GM18951 (cell line): ENCODE measurements at regions not wholly inside any gene's neighbourhood (a gene's known extent, or its start where the extent isn't known, plus 50 kb on each side); places are given as distances from the start of the nearest gene placed in this dataset.

Source experiments
- POLR2A ChIP-seq: IDR thresholded peaks from 4 replicates; pipeline ENCODE4 v1.6.1; 2011; ENCODE audit warnings: mild to moderate bottlenecking; ENCODE audit not compliant: insufficient read length, insufficient read depth; ENCODE audit errors: extremely low read depth
- in situ Hi-C: fragments of 300-500 bp; cut with MboI; formaldehyde crosslinking; loops from one replicate; pipeline ENCODE4 v1.12.0; 2022; ENCODE audit warnings: low sequenced_read_pairs, mixed read lengths, inconsistent platforms; ENCODE audit not compliant: unreplicated experiment

DNA sequence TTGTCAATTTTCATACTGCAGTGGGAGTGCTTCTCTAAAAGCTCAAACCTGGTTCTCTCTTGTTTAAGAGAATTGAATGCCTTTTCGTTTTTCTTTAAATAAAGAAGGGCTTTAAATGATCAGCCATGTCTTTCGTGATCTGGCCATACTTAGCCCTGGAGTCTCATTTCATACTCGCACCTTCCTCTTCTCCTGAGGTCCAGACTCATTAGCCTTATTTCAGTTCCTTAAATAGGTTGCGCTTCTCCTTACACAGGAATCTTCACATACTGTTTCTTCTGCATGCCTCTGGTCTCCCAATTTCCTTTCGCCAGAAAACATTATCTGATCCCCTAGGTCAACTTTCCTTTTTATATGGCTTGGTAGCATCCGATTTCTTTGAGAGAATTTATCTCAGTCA is 565.6 kb upstream of the TENM3 start:
- TF ChIP-seq POLR2A = no peak
- in situ Hi-C loops = no loop called here

DNA sequence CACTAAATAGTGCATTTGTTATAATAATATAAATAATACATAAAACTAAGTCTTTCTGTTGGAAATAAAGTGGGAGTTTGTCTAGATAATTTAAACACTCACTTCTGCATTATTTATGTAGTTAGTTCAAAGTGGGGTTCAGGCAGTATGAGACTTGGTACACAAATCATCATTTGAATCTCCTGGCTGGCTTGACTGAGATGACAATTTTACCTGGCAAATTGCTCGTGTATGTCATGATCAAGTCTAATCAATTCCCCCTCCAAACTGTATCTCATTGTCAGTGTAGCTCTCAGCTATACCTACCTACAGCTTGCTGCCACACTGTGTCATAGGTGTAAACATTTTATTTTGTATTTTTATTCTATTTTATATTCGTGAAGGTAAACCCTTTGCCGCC is 563.4 kb upstream of the TENM3 start:
- TF ChIP-seq POLR2A = no peak
- in situ Hi-C loops = no loop called here

DNA sequence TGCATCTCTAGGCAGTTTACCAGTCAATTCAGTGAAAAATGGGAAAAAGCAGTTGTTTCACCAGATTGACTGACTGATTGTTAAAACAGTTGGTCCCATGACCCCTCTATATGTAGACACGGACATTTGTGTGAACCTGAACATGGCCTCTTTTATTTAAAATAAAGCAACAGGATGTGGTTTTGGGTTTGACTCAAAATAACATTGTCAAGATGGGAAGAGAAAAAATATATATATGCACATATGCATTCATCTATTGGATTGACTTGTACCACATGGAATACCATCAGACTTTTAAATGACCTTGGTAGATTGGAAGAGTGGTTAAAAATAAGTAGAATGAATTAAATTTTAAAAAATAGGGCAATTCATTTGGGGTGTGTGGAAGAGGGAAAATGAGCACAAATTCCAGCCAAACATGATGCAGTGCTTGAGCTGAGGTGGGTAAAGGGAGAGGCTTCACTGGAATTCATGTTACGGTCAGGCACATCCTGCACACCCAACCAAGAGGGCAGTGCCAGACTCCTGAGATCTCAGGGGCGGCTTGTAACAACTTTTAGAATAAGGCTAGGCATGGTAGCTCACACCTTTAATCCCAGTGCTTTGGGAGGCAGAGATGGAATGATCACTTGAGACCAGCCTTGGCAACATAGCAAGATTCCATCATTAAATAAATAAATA is 560.7 kb upstream of the TENM3 start:
- in situ Hi-C loops = no loop called here
- TF ChIP-seq POLR2A = no peak

DNA sequence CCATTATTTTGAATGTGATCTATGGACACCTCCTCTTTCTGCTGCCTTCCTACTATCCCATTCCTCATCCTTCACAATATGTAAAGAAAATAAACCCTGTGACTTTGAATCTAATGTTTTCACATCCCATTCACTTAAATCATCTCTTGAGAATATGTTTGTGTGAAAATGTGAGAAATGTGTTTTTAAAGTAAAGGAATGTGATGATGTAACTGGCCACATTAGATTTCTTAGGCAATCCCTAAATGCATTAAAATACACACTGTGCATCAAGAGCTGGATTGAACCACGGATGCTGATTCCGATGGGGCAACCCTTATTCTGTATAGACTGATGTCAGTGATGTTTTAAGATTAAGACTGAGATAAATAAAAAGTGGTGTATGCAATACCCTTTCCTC is 558.9 kb upstream of the TENM3 start:
- TF ChIP-seq POLR2A = no peak
- in situ Hi-C loops = no loop called here

DNA sequence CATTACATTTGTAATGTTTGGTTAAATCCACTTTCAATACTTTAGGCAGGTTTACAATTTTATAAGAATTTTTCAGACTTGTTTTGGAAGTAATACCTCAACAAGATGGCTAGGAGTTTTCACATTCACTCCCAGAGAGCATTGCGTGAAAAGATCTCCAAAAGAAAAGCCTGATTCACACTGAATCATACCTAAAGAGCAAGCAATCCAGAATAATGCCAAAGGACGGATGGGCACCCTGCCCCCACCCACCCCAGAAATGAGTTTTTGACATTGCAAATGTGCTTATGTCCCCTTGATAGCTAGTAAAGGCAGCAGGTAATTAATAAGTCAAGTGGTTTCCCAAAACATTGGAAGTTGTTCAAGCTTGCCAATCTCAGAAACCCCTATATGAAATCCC is 557.7 kb upstream of the TENM3 start:
- TF ChIP-seq POLR2A = no peak
- in situ Hi-C loops = no loop called here

DNA sequence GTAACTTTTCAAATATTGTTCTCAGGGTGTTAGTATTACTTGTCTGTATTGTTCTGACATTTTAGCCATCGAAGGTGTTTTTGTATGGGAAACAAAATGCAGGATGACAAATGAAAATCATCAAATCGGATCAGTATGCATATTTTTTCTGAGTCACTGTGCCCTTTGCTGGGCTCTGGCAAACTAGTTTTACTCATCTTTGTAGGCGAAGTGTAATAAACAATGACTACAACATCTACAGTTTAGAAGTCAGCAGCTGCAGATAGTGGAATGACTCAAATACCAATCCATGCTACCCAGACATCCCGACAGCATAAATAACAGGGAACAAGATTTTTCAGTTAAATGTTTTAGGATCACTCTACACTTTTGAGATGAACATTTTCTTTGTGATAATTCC is 557.3 kb upstream of the TENM3 start:
- no peak for TF ChIP-seq POLR2A
- in situ Hi-C loops = no loop called here

DNA sequence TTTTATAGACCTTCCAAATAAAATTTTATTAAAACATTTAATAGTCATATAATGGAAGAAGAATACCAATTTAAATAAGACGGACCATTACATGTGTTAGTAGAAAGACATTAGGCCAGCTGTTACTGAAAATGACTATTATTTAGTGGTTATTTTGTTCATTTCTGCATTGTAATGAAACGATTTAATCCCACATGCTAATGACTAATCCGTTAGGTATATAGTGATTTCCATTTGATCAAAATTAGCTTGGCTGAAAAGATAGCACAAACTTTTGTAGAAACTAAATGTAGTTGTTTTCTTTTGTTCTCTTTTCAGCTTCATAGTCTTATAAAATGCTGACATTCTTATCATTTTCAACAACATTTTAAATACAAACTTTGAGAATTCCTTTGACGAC is 556.1 kb upstream of the TENM3 start:
- in situ Hi-C loops = no loop called here
- no peak for TF ChIP-seq POLR2A

DNA sequence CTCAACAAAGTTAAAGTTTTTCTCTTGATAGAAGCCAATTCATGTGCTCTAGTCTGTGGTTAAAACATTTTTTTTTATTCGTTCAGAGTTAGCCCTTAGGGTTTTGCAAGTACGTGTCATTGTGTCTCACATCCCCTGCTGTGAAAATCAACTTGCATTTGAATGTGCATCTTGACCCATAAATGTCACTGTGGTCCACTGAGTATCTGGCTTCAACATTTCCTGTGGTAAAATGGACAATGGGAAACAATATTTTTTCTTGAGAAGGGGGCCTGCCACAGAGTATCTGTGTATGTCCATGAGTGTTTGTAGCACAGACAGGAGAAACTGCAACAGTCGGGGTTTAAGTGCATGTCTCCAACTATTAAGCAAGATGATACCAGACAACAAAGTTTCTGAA is 554.8 kb upstream of the TENM3 start:
- in situ Hi-C loops = no loop called here
- no peak for TF ChIP-seq POLR2A

DNA sequence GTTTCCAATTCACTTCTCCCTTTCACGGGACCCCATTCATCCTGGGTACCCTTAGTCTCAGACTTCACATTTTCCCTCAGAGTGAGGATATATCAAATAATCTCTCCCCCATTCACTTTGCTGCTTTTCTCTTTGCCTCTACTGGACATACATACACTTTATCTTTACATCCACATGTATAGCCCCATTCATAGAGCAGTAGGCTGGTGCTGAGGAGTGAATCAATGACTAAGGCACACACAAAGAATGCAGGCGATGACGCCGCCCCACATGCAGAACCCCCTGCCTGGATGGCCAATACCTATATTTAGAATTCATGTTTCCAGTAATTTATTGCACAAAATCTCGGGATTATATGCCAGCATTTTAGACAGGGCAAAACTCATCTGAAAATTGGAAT is 554.3 kb upstream of the TENM3 start:
- in situ Hi-C loops = no loop called here

DNA sequence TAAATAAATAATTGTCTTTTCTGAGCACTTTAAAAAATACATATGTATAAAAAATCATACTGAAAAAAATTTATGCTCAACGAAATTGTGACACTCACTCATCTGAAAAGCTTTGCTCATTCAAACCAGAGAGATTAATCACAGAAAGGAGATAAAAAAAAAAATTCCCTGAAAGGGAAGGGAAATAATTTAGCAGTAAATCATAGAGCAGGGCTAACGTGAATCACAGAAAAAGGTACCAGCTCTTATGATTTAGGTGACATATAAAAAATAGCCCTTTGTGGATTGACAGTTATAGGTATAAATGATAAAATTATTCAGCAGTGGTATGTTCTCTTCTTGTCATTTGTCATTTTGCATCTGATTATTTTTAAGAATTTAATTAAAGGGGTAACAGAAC is 552.7 kb upstream of the TENM3 start:
- no peak for TF ChIP-seq POLR2A
- in situ Hi-C loops = no loop called here

More for the DNA sequence above, 554.3 kb upstream of the TENM3 start:
- TF ChIP-seq POLR2A = no peak

DNA sequence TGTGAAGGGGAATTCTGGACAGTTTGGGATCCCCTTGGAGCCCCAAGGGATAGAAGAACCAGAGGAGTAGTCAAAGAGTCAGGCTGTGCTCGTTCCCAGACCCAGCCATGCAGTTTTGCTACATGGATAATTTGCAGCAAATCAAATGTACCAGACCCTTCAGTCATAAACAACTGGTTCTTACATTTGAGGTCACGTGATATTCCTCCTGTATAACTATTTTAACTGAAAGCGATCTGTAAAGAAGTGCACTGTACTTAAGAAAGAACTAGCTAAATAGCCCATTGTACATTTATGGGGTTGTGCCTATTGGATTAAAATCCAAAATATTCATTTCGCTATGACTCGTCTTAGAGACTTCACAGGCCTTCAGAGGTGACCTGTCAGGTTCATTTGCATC is 550.2 kb upstream of the TENM3 start:
- TF ChIP-seq POLR2A = no peak
- in situ Hi-C loops = no loop called here

DNA sequence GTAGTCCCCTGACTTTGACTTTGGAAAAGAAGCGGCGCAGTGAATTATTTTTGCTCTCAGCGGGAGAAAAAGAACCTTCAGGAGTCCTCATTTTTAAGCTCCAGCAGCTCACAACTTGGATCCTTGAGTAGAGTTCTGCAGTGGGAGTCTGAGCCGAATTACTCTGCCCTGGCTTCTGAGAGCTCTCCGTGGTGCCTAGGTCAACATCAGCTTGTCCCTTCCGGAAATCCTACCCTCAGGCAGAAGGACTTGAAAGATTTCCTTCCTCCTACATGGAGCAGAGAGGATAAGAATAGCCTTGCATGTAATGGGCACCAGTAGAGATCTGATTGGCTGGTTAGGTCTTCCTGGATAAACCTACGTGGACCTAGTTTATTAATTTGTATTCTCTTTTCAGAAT is 549.7 kb upstream of the TENM3 start:
- no peak for TF ChIP-seq POLR2A
- in situ Hi-C loops = no loop called here

DNA sequence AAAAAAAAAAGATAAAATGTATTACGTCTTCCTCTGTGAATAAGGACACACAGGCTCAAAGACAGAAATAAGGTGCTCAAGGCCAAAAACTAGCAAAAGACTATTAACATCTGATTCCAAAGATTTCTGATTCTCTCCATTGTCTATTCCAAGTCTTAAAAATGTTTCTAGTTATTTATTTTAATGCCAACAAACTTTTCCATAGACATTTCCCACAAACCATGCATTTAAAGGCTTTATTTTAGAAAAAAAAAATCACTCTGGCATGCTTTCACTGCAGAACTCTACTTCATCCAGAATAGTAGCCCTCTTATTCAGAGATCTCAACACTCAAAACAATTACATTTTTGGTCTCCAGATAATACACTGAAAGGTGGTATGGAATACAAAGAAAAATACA is 545.0 kb upstream of the TENM3 start:
- in situ Hi-C loops = no loop called here
- TF ChIP-seq POLR2A = no peak

DNA sequence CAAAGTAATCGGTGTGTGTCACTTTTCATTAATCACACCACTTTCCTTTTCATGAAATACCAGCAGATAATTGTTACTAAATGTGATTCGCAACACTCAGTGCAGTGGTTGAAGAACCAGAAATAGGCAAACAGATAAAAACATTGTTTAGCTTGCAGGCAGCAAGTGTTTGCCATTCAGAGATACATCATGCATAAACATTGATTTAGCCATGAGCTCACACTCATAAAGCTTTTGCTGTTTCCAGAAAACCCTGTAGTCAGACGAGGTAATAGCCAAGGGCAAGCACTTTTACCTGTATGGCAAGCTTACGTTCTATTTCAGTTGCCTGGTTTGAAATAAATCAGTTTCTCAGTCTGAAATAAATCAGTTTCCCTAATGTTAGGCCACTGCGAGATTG is 542.0 kb upstream of the TENM3 start:
- TF ChIP-seq POLR2A = no peak
- in situ Hi-C loops = no loop called here

DNA sequence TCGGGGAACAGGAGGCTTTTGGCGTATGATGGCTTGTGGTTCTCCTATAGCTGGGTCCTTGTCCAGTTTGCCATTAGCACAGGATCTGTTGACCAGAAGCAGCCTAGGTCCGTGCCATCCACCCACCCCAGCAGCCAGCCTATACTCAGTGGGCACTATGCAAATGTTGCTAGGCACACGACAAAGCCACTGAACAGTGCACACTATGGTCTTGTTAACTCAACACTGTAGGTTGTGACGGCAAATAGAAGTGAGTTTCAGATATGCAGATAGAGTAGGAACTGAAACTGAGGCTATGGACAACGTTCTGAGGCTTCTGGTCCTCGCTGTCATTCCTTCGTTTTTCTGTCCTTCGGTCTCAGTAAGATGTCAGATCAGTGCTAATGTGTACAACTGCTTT is 541.3 kb upstream of the TENM3 start:
- in situ Hi-C loops = no loop called here
- no peak for TF ChIP-seq POLR2A
